DMS53 treated with DMSO at 0.1 percent for 48 hours (cell line): ENCODE measurements at regions not wholly inside any gene's neighbourhood (a gene's known extent, or its start where the extent isn't known, plus 50 kb on each side); places are given as distances from the start of the nearest gene placed in this dataset.
"Not testable (repeated sequence)": the region's sequence is repeated elsewhere in the genome, so short reads cannot be mapped to it uniquely, and the experiment has no call there.

Experiments used
- DNase-seq: peaks from one replicate; lab custom pipeline; 2025; ENCODE audit not compliant: unreplicated experiment; lab: John Stamatoyannopoulos, UW

GRCh38 chr12:54105809-54106208 is 52.2 kb downstream of the HOXC4 start:
- DNase-seq, result not testable (repeated sequence)

GRCh38 chr12:54106252-54106651 is 52.6 kb downstream of the HOXC4 start:
- not testable (repeated sequence) for DNase-seq

GRCh38 chr12:54106803-54107579 is 53.4 kb downstream of the HOXC4 start:
- not testable (repeated sequence) for DNase-seq

- DNase-seq, result not testable (repeated sequence)
Observed at GRCh38 chr12:54112336-54112735, 58.7 kb downstream of the HOXC4 start.

- peak; percentile 12 for DNase-seq
Observed at GRCh38 chr12:54116055-54116454, 62.4 kb downstream of the HOXC4 start.

GRCh38 chr12:54117392-54117791 is 63.8 kb downstream of the HOXC4 start:
- not testable (repeated sequence) for DNase-seq

DNA sequence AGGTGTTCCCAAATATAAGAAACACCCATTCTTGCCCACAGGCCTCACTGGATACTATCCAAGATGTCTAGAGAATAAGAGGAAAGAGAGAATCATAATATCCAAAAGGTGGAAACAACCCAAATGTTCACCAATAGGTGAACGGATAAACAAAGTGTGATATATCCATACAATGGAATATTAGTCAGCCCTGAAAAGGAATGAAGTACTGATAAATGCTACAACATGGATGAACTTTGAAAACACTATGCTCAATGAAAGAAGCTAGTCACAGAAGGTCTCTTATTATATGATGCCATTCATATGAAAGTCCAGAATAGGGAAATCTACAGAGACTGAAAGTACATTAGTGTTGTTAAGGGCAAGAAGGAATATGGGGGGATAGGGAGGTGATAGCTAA is 65.4 kb downstream of the HOXC4 start:
- not testable (repeated sequence) for DNase-seq

DNA sequence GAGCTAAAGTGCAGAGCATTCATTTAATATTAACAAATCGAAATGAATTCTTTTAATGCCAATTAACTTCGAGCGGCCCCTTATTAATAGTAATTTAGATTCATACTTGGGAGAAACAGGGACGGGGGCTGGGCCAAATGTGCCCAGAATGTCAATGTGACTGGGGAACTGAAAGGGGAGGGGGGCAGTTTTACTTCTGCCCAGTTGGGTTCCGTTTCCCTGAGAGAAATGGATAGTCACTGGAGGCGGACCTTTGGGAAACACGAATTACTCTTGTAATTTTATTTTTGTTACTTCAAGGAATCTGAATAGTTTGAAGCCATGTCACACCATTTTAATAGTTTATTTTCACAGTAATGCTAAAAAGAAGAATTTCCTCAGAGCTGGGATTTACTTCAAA is 64.8 kb downstream of the SMUG1 start:
- DNase-seq, result not testable (repeated sequence)

DNA sequence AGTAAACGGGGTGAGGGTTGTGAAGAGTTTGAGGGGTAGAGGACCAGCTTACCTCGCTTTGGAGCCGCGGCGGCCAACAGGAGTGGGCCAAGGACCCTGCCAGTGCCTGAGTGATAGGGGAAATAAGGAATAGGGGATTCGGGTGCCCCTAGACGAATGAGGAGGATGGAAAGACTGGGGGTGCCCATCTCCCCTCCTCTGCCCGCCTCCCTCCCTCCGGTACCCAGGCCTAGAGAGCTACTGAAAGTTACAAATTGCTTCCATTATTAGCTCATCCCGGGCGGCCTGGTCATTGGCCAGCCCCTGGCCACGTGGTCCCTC is 63.1 kb downstream of the SMUG1 start:
- not testable (repeated sequence) for DNase-seq

GRCh38 chr12:54126029-54126695 is 62.6 kb downstream of the SMUG1 start:
- no peak for DNase-seq

- no peak for DNase-seq
Observed at GRCh38 chr12:54126696-54127537, 61.9 kb downstream of the SMUG1 start.

- no peak for DNase-seq
Observed at GRCh38 chr12:54127538-54128259, 61.1 kb downstream of the SMUG1 start.

DNA sequence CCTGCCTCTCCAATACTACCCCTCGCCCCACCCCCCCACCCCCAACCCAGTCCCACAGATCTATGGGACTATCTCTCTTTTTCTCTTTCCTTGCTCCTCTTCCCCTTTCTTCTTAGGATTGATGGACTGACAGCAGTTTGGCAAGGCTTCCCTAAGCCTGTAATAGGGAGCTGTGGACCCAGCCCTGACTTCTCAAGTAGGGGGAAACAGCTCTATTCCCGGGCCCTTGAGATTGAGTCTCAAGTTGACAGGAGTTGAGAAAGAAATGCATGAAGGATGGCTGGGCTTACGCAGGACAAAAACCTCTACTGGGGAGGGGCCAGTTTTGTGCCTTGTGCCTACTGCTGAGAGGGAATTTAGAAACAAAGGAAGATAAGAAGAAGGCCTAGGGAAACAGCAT is 60.4 kb downstream of the SMUG1 start:
- no peak for DNase-seq

- DNase-seq, result no peak
Observed at GRCh38 chr12:54129028-54129903, 59.5 kb downstream of the SMUG1 start.
